ENCODE measurements at regions not wholly inside any gene's neighbourhood (a gene's known extent, or its start where the extent isn't known, plus 50 kb on each side); places are given as distances from the start of the nearest gene placed in this dataset.

DNA sequence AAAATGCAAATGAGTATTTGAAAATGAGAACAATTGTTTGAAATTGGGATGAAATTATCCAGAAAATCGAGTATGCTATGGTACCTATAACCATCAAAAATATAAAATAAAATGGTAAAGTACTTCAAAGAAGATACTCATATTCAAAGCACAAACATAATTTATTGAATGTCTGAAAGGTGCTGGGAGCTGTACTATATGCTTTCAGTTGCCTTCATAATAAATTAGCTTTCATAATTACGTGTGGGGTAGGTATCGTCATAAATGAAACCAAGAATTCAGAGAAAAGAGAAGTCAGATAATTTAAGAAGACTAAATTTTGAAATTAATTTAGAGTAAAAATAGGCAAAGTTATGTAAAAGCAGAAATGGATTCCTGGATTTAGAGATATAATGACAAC is 721.9 kb upstream of the ACVR2A start:
- no peak for TF ChIP-seq POLR2A (IDR thresholded peaks at IDR 0.05)
- TF ChIP-seq, protein P1, sequence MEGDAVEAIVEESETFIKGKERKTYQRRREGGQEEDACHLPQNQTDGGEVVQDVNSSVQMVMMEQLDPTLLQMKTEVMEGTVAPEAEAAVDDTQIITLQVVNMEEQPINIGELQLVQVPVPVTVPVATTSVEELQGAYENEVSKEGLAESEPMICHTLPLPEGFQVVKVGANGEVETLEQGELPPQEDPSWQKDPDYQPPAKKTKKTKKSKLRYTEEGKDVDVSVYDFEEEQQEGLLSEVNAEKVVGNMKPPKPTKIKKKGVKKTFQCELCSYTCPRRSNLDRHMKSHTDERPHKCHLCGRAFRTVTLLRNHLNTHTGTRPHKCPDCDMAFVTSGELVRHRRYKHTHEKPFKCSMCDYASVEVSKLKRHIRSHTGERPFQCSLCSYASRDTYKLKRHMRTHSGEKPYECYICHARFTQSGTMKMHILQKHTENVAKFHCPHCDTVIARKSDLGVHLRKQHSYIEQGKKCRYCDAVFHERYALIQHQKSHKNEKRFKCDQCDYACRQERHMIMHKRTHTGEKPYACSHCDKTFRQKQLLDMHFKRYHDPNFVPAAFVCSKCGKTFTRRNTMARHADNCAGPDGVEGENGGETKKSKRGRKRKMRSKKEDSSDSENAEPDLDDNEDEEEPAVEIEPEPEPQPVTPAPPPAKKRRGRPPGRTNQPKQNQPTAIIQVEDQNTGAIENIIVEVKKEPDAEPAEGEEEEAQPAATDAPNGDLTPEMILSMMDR (IDR thresholded peaks at IDR 0.05), result no peak
